HEK293T (cell line): ENCODE measurements at regions not wholly inside any gene's neighbourhood (a gene's known extent, or its start where the extent isn't known, plus 50 kb on each side); places are given as distances from the start of the nearest gene placed in this dataset.
"Not testable (repeated sequence)": the region's sequence is repeated elsewhere in the genome, so short reads cannot be mapped to it uniquely, and the experiment has no call there.

ENCODE experiments used
- CTCF ChIA-PET: fragments of 350-600 bp; formaldehyde crosslinking; extraction: SDS; loops from one replicate; lab custom pipeline; 2021; ENCODE audit warnings: antibody characterized with exemption, inconsistent platforms; lab: Yijun Ruan, JAX
- POLR2A ChIA-PET: fragments of 350-600 bp; formaldehyde crosslinking; extraction: SDS; loops from one replicate; lab custom pipeline; 2020; ENCODE audit warnings: antibody characterized with exemption, inconsistent platforms; lab: Yijun Ruan, JAX
- DNase-seq: peaks from one replicate; pipeline ENCODE4 v3.0.0; 2012; ENCODE audit warnings: mixed read lengths; ENCODE audit errors: extremely low spot score
- ARNT ChIP-seq: fragments of 450-650 bp; IDR thresholded peaks from 2 replicates; pipeline ENCODE4 v1.6.1; 2017; ENCODE audit warnings: mild to moderate bottlenecking
- BHLHE40 ChIP-seq: fragments of 450-650 bp; IDR thresholded peaks from 2 replicates; pipeline ENCODE4 v1.6.1; 2016; ENCODE audit warnings: mild to moderate bottlenecking, moderate library complexity, borderline replicate concordance
- CTBP1 ChIP-seq: fragments of 450-650 bp; IDR thresholded peaks from 2 replicates; pipeline ENCODE4 v1.6.1; 2016; ENCODE audit warnings: borderline replicate concordance
- ELF4 ChIP-seq: fragments of 450-650 bp; IDR thresholded peaks from 2 replicates; pipeline ENCODE4 v1.6.1; 2017; ENCODE audit warnings: antibody characterized with exemption
- FOXA1 ChIP-seq: fragments of 450-650 bp; IDR thresholded peaks from 2 replicates; pipeline ENCODE4 v1.6.1; 2016; ENCODE audit warnings: mild to moderate bottlenecking
- FOXK2 ChIP-seq: fragments of 450-650 bp; IDR thresholded peaks from 2 replicates; pipeline ENCODE4 v1.6.1; 2016; ENCODE audit warnings: mild to moderate bottlenecking
- FOXM1 ChIP-seq: fragments of 450-650 bp; IDR thresholded peaks from 2 replicates; pipeline ENCODE4 v1.6.1; 2017; ENCODE audit warnings: mild to moderate bottlenecking, borderline replicate concordance
- HDGF ChIP-seq: fragments of 450-650 bp; IDR thresholded peaks from 2 replicates; pipeline ENCODE4 v1.6.1; 2017; ENCODE audit warnings: antibody characterized with exemption, borderline replicate concordance
- L3MBTL2 ChIP-seq: fragments of 450-650 bp; conservative IDR thresholded peaks from 2 replicates; pipeline ENCODE4 v1.6.1; 2016; ENCODE audit warnings: mild to moderate bottlenecking
- LEF1 ChIP-seq: fragments of 450-650 bp; IDR thresholded peaks from 2 replicates; pipeline ENCODE4 v1.6.1; 2017; ENCODE audit warnings: mild to moderate bottlenecking, borderline replicate concordance
- NFRKB ChIP-seq: fragments of 450-650 bp; IDR thresholded peaks from 2 replicates; pipeline ENCODE4 v1.6.1; 2016; ENCODE audit warnings: mild to moderate bottlenecking, moderate library complexity
- SP1 ChIP-seq: fragments of 450-650 bp; IDR thresholded peaks from 2 replicates; pipeline ENCODE4 v1.6.1; 2017
- SUZ12 ChIP-seq: fragments of 450-650 bp; IDR thresholded peaks from 2 replicates; pipeline ENCODE4 v1.6.1; 2016; ENCODE audit warnings: mild to moderate bottlenecking
- TARDBP ChIP-seq: fragments of 450-650 bp; IDR thresholded peaks from 2 replicates; pipeline ENCODE4 v1.6.1; 2016
- ZNF384 ChIP-seq: fragments of 450-650 bp; IDR thresholded peaks from 2 replicates; pipeline ENCODE4 v1.6.1; 2016
- TF ChIP-seq, protein P1 (sequence below): fragments of 450-650 bp; IDR thresholded peaks from 2 replicates; pipeline ENCODE4 v1.6.1; 2016

DNA sequence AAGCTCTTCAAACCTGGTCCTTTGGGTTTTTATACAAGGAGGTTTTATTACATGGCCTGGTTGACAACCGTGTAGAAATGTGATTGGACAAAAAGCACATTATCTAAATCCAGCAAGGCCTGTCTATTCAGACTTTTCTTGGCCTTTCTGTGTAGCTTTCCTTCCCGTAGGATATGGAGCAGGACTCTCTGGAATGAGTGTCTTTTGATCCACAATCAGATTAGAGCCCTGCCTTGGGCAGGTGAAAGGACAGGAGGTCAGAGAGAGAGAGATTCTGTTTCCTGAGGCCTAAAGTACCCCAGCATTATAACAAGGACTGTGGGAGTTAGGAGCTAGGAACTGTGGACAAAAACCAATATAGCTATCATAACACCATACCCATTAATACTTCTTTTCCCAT, 375.5 kb upstream of the RGS6 start:
- TF ChIP-seq ELF4 (no peak), FOXA1 (no peak), BHLHE40 (no peak), FOXK2 (no peak), ZNF384 (no peak), TARDBP (no peak), NFRKB (no peak), LEF1 (no peak), ARNT (no peak), SUZ12 (no peak), FOXM1 (no peak), L3MBTL2 (no peak), CTBP1 (no peak), SP1 (no peak), HDGF (no peak)
- TF ChIP-seq, protein P1, sequence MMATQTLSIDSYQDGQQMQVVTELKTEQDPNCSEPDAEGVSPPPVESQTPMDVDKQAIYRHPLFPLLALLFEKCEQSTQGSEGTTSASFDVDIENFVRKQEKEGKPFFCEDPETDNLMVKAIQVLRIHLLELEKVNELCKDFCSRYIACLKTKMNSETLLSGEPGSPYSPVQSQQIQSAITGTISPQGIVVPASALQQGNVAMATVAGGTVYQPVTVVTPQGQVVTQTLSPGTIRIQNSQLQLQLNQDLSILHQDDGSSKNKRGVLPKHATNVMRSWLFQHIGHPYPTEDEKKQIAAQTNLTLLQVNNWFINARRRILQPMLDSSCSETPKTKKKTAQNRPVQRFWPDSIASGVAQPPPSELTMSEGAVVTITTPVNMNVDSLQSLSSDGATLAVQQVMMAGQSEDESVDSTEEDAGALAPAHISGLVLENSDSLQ, result no peak
- POLR2A ChIA-PET, result no interaction called here
- no peak for DNase-seq
- CTCF ChIA-PET, result interaction anchor here (0.6 kb wide), 1 partner anchor 192 kb away, joined by 3 read pairs; no protein-coding TSS in a partner anchor

DNA sequence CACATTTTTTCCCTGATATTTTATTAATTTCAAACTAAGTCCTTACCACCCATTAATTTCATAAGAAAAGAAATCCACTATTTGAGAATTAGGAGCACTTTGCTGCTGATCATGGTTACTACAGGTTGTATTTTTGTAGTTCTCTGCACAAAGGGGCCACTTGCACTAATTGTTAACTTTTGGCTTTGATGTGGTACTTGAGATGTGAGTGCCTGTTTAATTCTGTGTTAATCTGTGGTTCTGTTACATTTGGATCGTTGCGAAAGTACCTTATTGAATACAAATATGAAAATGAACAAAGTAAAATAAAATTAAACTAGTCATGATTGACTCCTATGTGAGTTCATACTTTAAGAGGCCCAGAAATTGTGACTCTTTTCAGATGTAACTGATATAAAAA, 374.9 kb upstream of the RGS6 start:
- CTCF ChIA-PET, result no interaction called here
- TF ChIP-seq, protein P1, result no peak
- no peak for TF ChIP-seq CTBP1
- no peak for TF ChIP-seq FOXK2
- no peak for TF ChIP-seq SP1
- no peak for TF ChIP-seq SUZ12
- TF ChIP-seq LEF1, result no peak
- no peak for TF ChIP-seq NFRKB
- no peak for TF ChIP-seq HDGF
- TF ChIP-seq ARNT, result no peak
- TF ChIP-seq TARDBP, result no peak
- TF ChIP-seq FOXM1, result no peak
- no peak for TF ChIP-seq FOXA1
- no peak for TF ChIP-seq ELF4
- no peak for TF ChIP-seq BHLHE40
- DNase-seq, result no peak
- POLR2A ChIA-PET, result no interaction called here

DNA sequence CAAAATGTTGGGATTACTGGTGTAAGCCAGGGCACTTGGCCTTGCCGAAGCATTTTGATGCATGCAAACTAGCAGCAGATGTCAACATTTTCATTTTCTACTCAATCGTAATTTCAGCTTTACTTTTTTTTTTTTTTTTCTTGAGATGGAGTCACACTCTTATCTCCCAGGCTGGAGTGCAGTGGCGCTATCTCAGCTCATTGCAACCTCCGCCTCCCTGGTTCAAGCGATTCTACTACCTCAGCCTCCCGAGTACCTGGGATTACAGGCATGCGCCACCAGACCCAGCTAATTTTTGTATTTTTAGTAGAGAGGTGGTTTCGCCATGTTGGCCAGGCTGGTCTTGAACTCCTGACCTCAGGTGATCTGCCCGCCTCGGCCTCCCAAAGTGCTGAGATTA, 373.3 kb upstream of the RGS6 start:
- POLR2A ChIA-PET, CTCF ChIA-PET, DNase-seq: not testable (repeated sequence)

DNA sequence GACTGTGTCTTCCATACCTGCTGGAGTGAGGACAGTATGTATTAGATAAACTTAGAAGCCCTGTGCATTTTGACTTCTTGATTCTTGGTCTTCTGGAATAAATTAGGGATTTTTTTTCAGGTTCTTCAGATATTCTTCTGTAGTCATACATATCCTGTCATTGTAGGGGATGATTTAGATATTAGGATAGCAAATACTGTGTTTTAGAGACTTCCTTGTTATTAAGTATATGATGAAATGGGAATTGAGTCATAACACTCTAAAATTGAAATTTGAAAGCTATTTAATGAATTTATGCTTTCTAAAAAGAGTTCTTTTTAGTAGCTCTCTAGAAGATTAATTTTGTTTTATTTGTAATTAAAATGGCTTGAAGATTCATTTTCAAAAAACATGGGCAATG, 371.5 kb upstream of the RGS6 start:
- TF ChIP-seq HDGF, result no peak
- no peak for TF ChIP-seq FOXM1
- no peak for TF ChIP-seq FOXA1
- no peak for TF ChIP-seq L3MBTL2
- TF ChIP-seq NFRKB, result no peak
- no peak for TF ChIP-seq CTBP1
- no peak for TF ChIP-seq LEF1
- TF ChIP-seq, protein P1, result no peak
- no peak for TF ChIP-seq BHLHE40
- no peak for TF ChIP-seq TARDBP
- TF ChIP-seq SP1, result no peak
- CTCF ChIA-PET, result interaction anchor here (0.7 kb wide), 1 partner anchor 55 kb away, joined by 4 read pairs; no protein-coding TSS in a partner anchor
- DNase-seq, result no peak

DNA sequence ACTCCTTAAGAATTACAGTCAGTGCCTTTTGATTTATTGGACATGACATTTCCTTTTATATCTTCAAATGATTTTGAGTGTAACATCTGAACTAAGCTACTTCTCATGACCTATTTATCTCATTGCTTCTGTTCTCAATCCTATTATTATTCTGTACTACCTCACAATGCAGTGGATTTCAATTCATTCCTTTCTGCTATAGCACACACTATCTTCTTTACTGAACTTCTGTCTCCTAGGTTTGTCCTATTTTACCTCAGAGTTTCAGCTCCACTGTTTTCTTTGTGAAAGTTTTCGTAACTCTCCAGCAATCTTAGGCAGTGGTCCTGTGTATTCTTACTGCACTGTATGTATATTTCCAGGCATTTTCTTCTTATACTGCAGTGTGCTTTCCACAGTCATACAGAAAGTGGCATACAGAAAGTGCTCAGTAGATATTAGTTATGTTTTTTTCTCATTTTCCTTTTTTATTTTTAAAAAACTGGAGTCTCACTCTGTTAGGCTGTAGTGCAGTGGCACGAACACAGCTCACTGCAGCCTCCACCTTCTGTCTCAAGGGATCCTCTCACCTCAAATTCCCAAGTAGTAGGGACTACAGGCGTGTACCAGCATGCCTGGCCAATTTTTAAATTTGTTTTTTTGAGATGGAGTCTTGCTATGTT, 368.6 kb upstream of the RGS6 start:
- no peak for DNase-seq
- TF ChIP-seq FOXM1 (no peak), ELF4 (no peak), L3MBTL2 (no peak), HDGF (no peak), NFRKB (no peak), ARNT (no peak), LEF1 (no peak)
- CTCF ChIA-PET, result no interaction called here
- POLR2A ChIA-PET, result no interaction called here

More for the DNA sequence above, 371.5 kb upstream of the RGS6 start:
- POLR2A ChIA-PET, result no interaction called here

DNA sequence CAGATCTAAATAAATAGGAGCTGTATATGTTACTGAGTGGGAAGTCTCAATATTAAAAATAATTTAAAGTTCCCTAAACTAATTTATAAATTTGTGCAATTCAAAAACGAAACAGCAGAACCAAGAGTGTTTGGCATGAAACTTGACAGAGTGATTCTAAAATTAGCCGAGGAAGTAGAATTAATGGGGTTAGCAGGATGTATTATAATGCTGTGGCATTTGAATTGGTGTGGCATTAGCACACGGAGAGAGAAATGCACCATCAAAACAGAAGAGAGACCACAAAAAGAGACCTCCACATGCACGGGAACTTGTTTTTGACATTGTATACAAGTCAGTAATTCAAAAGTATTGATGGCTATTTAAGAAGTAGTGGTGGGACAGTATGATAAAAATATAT, 366.0 kb upstream of the RGS6 start:
- no peak for DNase-seq
- POLR2A ChIA-PET, result no interaction called here
- no peak for TF ChIP-seq NFRKB
- no peak for TF ChIP-seq TARDBP
- no peak for TF ChIP-seq SUZ12
- no peak for TF ChIP-seq HDGF
- TF ChIP-seq ELF4, result no peak
- no peak for TF ChIP-seq L3MBTL2
- TF ChIP-seq FOXK2, result no peak
- no peak for TF ChIP-seq SP1
- TF ChIP-seq FOXA1, result no peak
- no peak for TF ChIP-seq CTBP1
- no peak for TF ChIP-seq ARNT
- TF ChIP-seq, protein P1, result no peak
- CTCF ChIA-PET, result no interaction called here

DNA sequence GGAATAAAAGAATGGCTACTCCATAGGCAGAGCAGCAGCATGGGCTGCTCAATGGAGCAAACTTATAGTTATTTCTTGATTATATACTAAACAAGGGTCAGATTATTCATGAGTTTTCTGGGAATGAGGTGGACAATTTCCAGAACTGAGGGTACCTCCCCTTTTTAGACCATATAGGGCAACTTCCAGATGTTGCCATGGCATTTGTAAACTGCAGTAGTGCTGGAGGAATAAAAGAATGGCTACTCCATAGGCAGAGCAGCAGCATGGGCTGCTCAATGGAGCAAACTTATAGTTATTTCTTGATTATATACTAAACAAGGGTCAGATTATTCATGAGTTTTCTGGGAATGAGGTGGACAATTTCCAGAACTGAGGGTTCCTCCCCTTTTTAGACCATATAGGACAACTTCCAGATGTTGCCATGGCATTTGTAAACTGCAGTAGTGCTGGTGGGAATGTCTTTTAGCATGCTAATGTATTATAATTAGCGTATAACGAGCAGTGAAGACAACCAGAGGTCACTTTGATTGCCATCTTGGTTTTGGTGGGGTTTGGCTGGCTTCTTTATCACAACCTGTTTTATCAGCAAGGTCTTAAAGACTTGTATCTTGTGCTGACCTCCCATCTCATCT, 364.6 kb upstream of the RGS6 start:
- DNase-seq, POLR2A ChIA-PET: not testable (repeated sequence)
- CTCF ChIA-PET, result interaction anchor here (0.7 kb wide), 1 partner anchor 213 kb away, joined by 3 read pairs; no protein-coding TSS in a partner anchor
